RWPE2 (cell line): ENCODE measurements at regions not wholly inside any gene's neighbourhood (a gene's known extent, or its start where the extent isn't known, plus 50 kb on each side); places are given as distances from the start of the nearest gene placed in this dataset.

ENCODE experiments used
- ATAC-seq: fragments of 200-7000 bp; cut with Tn5 transposase; 3 replicates; pipeline ENCODE4 v1.9.1; 2021; ENCODE audit warnings: low read depth
- DNase-seq: peaks from one replicate; pipeline ENCODE4 v3.0.0-alpha.2; 2020; ENCODE audit warnings: low spot score
- H3K27ac ChIP-seq: fragments of 450-650 bp; 2 replicates; pipeline ENCODE4 v1.5.1; 2017; ENCODE audit warnings: mild to moderate bottlenecking; ENCODE audit not compliant: poor library complexity, severe bottlenecking
- H3K27me3 ChIP-seq: fragments of 250-450 bp; sonication (Bioruptor Pico); 2 replicates; pipeline ENCODE4 v1.5.1; 2021; ENCODE audit warnings: mild to moderate bottlenecking, moderate library complexity; ENCODE audit not compliant: insufficient read depth, poor library complexity, severe bottlenecking
- H3K36me3 ChIP-seq: fragments of 250-450 bp; sonication (Bioruptor Pico); 2 replicates; pipeline ENCODE4 v1.5.1; 2020; ENCODE audit warnings: low read depth, mild to moderate bottlenecking, moderate library complexity
- H3K4me1 ChIP-seq: fragments of 250-450 bp; sonication (Bioruptor Pico); 2 replicates; pipeline ENCODE4 v1.5.1; 2021; ENCODE audit warnings: mild to moderate bottlenecking, moderate library complexity; ENCODE audit not compliant: insufficient read depth, poor library complexity, severe bottlenecking
- H3K4me3 ChIP-seq: fragments of 250-450 bp; sonication (Bioruptor Pico); 2 replicates; pipeline ENCODE4 v1.5.1; 2021; ENCODE audit warnings: mild to moderate bottlenecking, moderate library complexity; ENCODE audit not compliant: severe bottlenecking
- H3K9me3 ChIP-seq: fragments of 250-450 bp; sonication (Bioruptor Pico); 2 replicates; pipeline ENCODE4 v1.5.1; 2021; ENCODE audit warnings: mild to moderate bottlenecking, moderate library complexity; ENCODE audit not compliant: severe bottlenecking
- CTCF ChIP-seq: fragments of 450-650 bp; IDR thresholded peaks from one replicate; pipeline ENCODE4 v1.5.1; 2017; ENCODE audit warnings: mild to moderate bottlenecking, moderate library complexity; ENCODE audit not compliant: poor library complexity, severe bottlenecking

DNA sequence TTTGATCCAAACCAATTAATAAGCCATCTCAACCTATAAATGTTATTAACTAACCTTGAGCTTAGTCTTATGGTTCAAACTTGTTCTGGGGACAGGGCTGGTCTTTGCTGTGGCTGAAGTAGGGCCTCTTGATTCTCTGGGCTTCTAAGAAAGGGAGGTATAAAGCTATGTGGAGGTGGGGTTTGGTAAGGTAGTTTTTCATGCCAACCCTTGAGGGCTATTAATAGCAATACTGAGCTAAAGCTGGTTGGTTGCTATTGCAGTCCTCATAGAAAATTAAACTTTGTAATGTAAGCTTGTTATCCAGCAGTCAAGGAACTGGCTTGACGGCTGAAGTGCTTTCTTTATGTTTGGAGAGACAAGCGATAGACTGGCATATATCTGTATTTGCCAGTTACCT is 112.1 kb downstream of the RND3 start:
- H3K4me3 ChIP-seq = no peak overlapping the region
- no peaks in the 10 kb centered on the region for H3K9me3 ChIP-seq
- no peaks in the 10 kb centered on the region for H3K36me3 ChIP-seq
- no peak for TF ChIP-seq CTCF
- no peaks in the 10 kb centered on the region for H3K27me3 ChIP-seq
- H3K4me1 ChIP-seq = peaks cover 4% of the 10 kb centered on the region
- H3K27ac ChIP-seq = no peak overlapping the region
- ATAC-seq (no peak), DNase-seq (no peak)

- Histone ChIP-seq H3K36me3 (no peaks in the 10 kb centered on the region), H3K4me3 (no peak overlapping the region), H3K27me3 (no peaks in the 10 kb centered on the region), H3K4me1 (peaks cover 4% of the 10 kb centered on the region), H3K9me3 (no peaks in the 10 kb centered on the region), H3K27ac (no peak overlapping the region)
- ATAC-seq (no peak), DNase-seq (no peak)
- TF ChIP-seq CTCF = no peak
Observed at GRCh38 chr2:150374492-150374891, 113.0 kb downstream of the RND3 start.

DNA sequence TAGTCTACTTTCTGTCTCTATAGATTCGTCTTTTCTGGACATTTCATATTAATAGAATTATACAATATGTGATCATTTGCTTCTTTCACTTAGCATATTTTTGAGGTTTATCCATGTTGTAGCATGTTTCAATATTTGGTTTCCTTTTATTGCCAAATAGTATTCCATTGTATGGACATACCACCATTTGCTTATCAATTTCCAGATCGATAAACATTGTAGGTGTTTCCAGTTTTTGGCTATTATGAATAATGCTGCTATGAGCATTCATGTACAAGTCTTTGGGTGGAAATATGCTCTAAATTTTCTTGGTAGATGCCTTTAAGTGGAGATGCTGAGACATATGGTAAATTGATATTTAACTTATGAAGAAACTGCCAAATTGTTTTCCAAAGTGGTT is 114.1 kb downstream of the RND3 start:
- no peak for DNase-seq
- no peak for TF ChIP-seq CTCF
- Histone ChIP-seq H3K4me1 (peaks cover 4% of the 10 kb centered on the region), H3K4me3 (no peak overlapping the region), H3K27ac (no peak overlapping the region), H3K9me3 (no peaks in the 10 kb centered on the region), H3K27me3 (no peaks in the 10 kb centered on the region), H3K36me3 (no peaks in the 10 kb centered on the region)
- no peak for ATAC-seq

GRCh38 chr2:150371044-150371818 is 116.2 kb downstream of the RND3 start:
- H3K4me3 ChIP-seq = no peak overlapping the region
- ATAC-seq (no peak), DNase-seq (no peak)
- peaks cover 4% of the 10 kb centered on the region for H3K4me1 ChIP-seq
- TF ChIP-seq CTCF = no peak
- no peaks in the 10 kb centered on the region for H3K9me3 ChIP-seq
- H3K36me3 ChIP-seq = no peaks in the 10 kb centered on the region
- no peak overlapping the region for H3K27ac ChIP-seq
- no peaks in the 10 kb centered on the region for H3K27me3 ChIP-seq

DNA sequence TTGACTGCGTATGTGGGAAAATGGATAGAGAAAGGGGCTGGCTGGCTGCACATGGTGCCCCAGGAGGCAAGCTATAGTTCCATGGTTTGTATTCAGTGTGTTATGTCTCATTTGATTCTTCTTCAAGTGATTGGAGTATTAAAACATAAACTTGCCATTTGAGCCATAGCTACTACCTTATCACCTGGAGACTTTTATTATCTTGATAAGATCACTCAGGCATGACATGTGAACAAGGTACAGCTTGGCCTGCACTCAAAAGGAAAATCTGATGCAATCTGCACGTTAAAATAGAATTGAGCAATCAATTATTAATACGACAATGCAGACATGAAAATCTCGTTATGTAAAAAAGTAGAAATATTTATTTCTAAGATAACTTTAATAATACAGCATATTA is 116.9 kb downstream of the RND3 start:
- no peak overlapping the region for H3K27ac ChIP-seq
- no peak for ATAC-seq
- no peak for DNase-seq
- H3K4me3 ChIP-seq = no peak overlapping the region
- peaks cover 4% of the 10 kb centered on the region for H3K4me1 ChIP-seq
- no peaks in the 10 kb centered on the region for H3K9me3 ChIP-seq
- no peak for TF ChIP-seq CTCF
- no peaks in the 10 kb centered on the region for H3K36me3 ChIP-seq
- no peaks in the 10 kb centered on the region for H3K27me3 ChIP-seq
